ENCODE measurements at regions not wholly inside any gene's neighbourhood (a gene's known extent, or its start where the extent isn't known, plus 50 kb on each side); places are given as distances from the start of the nearest gene placed in this dataset.

GRCh38 chr18:27656167-27656778, 471.2 kb upstream of the CHST9 start:
- 30% methylated on average over 2 of the region's 5 CpGs for WGBS (ENCODE audit: insufficient coverage)

DNA sequence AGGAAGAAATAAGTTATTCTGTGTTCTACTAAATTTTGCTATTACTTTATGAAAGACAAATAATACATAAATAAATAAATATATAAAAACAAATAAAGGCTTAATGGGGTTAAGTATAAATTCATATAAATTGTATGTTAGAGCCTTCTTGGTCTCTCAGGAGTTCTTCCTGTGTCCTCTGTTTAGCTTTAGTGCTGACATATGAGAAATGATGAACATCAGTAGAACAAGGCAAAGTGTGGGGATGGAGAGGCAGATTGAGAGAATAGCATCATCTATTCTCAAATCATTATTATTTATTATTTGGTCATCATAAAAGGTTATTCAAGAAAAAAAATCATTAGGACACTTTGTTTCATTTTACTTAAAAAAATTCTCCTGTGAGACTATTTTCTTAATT, 468.1 kb upstream of the CHST9 start:
- H3K27ac ChIP-seq (ENCODE audit: low read depth in 1 of 2, low read length in 2 of 2): no peak overlapping the region
- H3K4me1 ChIP-seq (ENCODE audit: control insufficient read depth in 1 of 2, insufficient read depth in 2 of 2, low read length in 2 of 2): no peaks in the 10 kb centered on the region
- H2AFZ ChIP-seq (ENCODE audit: insufficient read depth, low read depth, low read length, poor library complexity, severe bottlenecking): no peak overlapping the region
- no peak overlapping the region for H3K9ac ChIP-seq (ENCODE audit: insufficient read depth, low read length, poor library complexity, severe bottlenecking)
- H3K4me3 ChIP-seq (replicated peaks in 1 of 3; ENCODE audit: low read depth in 2 of 3, low read length in 3 of 3): no peak overlapping the region
- H3K27me3 Mint-ChIP-seq (ENCODE audit: low read depth in 3 of 3): peaks cover 0 to 4% (median 0%) of the 10 kb centered on the region in 3 donors
- DNase-seq: no peak
- no peaks in the 10 kb centered on the region for H3K36me3 Mint-ChIP-seq
- no peak overlapping the region for H3K27ac Mint-ChIP-seq
- no peak overlapping the region for H3K4me3 Mint-ChIP-seq
- intact Hi-C loops (cut with micrococcal nuclease): no loop called here
- TF ChIP-seq, protein P1, sequence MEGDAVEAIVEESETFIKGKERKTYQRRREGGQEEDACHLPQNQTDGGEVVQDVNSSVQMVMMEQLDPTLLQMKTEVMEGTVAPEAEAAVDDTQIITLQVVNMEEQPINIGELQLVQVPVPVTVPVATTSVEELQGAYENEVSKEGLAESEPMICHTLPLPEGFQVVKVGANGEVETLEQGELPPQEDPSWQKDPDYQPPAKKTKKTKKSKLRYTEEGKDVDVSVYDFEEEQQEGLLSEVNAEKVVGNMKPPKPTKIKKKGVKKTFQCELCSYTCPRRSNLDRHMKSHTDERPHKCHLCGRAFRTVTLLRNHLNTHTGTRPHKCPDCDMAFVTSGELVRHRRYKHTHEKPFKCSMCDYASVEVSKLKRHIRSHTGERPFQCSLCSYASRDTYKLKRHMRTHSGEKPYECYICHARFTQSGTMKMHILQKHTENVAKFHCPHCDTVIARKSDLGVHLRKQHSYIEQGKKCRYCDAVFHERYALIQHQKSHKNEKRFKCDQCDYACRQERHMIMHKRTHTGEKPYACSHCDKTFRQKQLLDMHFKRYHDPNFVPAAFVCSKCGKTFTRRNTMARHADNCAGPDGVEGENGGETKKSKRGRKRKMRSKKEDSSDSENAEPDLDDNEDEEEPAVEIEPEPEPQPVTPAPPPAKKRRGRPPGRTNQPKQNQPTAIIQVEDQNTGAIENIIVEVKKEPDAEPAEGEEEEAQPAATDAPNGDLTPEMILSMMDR (IDR thresholded peaks at IDR 0.05): no peak
- no peaks in the 10 kb centered on the region for H3K27me3 ChIP-seq (ENCODE audit: control insufficient read depth in 2 of 2, insufficient read depth in 2 of 2, low read length in 2 of 2)
- H3K9me3 Mint-ChIP-seq: no peaks in the 10 kb centered on the region
- H3K9me3 ChIP-seq (replicated peaks in 1 of 2; ENCODE audit: control insufficient read depth in 1 of 2, insufficient read depth in 1 of 2, low read length in 2 of 2): no peaks in the 10 kb centered on the region
- H3K4me2 ChIP-seq (replicated peaks; ENCODE audit: extremely low read depth, low read length, poor library complexity, severe bottlenecking): no peak overlapping the region
- H4K20me1 ChIP-seq (ENCODE audit: insufficient read depth, low read length): no peaks in the 10 kb centered on the region
- no peaks in the 10 kb centered on the region for H3K79me2 ChIP-seq (ENCODE audit: insufficient read depth, low read length)
- H3K4me1 Mint-ChIP-seq: no peaks in the 10 kb centered on the region
- H3K36me3 ChIP-seq (replicated peaks in 1 of 2; ENCODE audit: control insufficient read depth in 1 of 2, insufficient read depth in 2 of 2, low read length in 2 of 2): no peaks in the 10 kb centered on the region

More at GRCh38 chr18:27656167-27656778, 471.2 kb upstream of the CHST9 start:
- Mint-ChIP-seq H3K36me3 (no peaks in the 10 kb centered on the region), H3K4me3 (no peak overlapping the region), H3K27me3 (ENCODE audit: low read depth in 3 of 3) (peaks cover 0 to 5% (median 2%) of the 10 kb centered on the region in 3 donors), H3K9me3 (peaks cover 0 to 2% (median 0%) of the 10 kb centered on the region in 7 donors), H3K27ac (no peak overlapping the region), H3K4me1 (no peaks in the 10 kb centered on the region)
- Histone ChIP-seq H2AFZ (ENCODE audit: insufficient read depth, low read depth, low read length, poor library complexity, severe bottlenecking) (no peak overlapping the region), H4K20me1 (ENCODE audit: insufficient read depth, low read length) (no peaks in the 10 kb centered on the region), H3K79me2 (ENCODE audit: insufficient read depth, low read length) (no peaks in the 10 kb centered on the region), H3K4me2 (replicated peaks; ENCODE audit: extremely low read depth, low read length, poor library complexity, severe bottlenecking) (no peak overlapping the region), H3K9me3 (replicated peaks in 1 of 2; ENCODE audit: control insufficient read depth in 1 of 2, insufficient read depth in 1 of 2, low read length in 2 of 2) (no peaks in the 10 kb centered on the region), H3K4me3 (replicated peaks in 1 of 3; ENCODE audit: low read depth in 2 of 3, low read length in 3 of 3) (no peak overlapping the region), H3K9ac (ENCODE audit: insufficient read depth, low read length, poor library complexity, severe bottlenecking) (no peak overlapping the region), H3K36me3 (replicated peaks in 1 of 2; ENCODE audit: control insufficient read depth in 1 of 2, insufficient read depth in 2 of 2, low read length in 2 of 2) (no peaks in the 10 kb centered on the region), H3K27ac (ENCODE audit: low read depth in 1 of 2, low read length in 2 of 2) (no peak overlapping the region), H3K4me1 (ENCODE audit: control insufficient read depth in 1 of 2, insufficient read depth in 2 of 2, low read length in 2 of 2) (no peaks in the 10 kb centered on the region), H3K27me3 (ENCODE audit: control insufficient read depth in 2 of 2, insufficient read depth in 2 of 2, low read length in 2 of 2) (no peaks in the 10 kb centered on the region)
- TF ChIP-seq, protein P1 (IDR thresholded peaks at IDR 0.05): no peak
- no peak for DNase-seq
- intact Hi-C loops (cut with micrococcal nuclease): no loop called here
